Renal cortex interstitium (tissue), 11 donors: ENCODE measurements at regions not wholly inside any gene's neighbourhood (a gene's known extent, or its start where the extent isn't known, plus 50 kb on each side); places are given as distances from the start of the nearest gene placed in this dataset.

ENCODE experiments used
- DNase-seq, 11 donors: peaks; one replicate each; pipeline ENCODE4 v3.0.0-alpha.2; 2013; ENCODE audit warnings: low read depth in 9 of 11, low spot score in 4 of 11; ENCODE audit errors: extremely low read depth in 1 of 11

DNA sequence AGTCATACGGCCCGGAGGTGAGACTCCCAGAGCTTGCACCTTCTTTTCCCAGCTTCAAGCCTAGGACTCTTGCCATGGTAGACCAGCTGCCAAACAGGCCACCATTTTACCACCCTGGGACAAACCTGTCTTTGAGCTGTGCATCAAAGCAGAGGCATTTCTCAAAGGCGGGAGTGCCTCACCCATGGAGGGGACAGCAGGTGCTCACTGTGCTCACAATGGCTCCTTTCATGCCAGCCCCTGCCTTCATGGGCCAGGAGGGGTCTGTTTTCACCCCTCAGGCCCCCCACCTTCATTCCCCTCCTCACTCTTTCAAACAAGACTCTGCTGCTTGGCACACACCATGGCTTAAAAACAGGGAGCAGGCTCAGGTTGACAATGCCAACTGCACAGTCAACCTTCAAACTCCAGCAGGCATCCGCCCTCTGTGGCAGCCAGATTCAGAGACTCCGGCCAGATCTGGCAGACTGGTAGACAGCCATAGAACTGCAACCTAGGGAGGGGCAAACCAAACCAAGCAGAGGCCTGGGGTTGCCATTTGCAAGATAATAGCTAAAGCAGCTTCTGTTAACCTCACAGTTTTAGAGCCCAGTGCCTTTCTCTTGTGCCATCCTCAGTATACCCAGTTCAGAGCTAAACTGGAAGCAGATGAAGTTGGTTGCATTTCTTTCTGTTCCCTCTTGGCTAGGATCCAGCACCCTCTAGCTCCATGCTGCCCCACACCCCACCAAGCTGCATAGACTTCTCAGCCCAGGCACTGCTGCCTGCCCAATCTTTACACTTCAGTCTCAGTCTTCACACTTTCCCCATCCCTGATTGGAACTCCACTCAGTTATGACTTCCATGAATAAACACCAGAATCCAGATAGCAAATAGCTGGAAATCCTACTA lies 93.9 kb upstream of the SPATA13 start:
- DNase-seq, result no peak

DNA sequence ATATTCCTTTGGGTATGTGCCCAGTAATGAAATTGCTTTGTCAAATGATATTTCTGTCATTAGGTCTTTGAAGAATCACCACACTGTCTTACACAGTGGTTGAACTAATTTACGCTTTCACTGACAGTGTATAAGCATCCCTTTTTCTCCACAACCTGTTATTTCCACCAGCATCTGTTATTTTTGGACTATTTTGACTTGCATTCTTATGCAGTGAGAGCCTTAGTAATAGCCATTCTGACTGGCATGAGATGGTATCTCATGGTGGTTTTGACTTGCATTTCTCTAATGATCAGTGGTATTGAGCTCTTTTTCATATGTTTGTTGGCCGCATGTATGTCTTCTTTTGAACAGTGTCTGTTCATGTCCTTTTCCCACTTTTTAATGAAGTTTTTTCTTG lies 92.0 kb upstream of the SPATA13 start:
- DNase-seq, result no peak

DNA sequence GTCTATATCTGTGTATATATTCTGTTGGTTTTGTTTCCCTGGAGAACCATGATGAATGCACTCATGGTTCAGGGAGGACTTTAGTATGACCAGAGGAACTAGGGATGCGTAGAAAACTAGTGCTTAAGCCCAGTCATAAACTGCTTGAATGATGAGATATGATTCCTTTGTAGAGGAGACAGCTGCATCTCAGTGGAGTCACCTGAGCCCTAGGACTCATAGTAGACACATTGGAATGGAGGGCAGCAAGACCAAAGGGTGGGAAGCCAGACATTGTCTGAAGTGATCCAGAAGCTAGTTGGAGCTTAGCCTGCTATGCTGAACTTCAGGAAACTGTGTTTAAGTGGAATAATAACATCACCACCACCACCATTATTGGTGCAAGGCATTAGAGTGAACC lies 89.5 kb upstream of the SPATA13 start:
- no peak for DNase-seq

DNA sequence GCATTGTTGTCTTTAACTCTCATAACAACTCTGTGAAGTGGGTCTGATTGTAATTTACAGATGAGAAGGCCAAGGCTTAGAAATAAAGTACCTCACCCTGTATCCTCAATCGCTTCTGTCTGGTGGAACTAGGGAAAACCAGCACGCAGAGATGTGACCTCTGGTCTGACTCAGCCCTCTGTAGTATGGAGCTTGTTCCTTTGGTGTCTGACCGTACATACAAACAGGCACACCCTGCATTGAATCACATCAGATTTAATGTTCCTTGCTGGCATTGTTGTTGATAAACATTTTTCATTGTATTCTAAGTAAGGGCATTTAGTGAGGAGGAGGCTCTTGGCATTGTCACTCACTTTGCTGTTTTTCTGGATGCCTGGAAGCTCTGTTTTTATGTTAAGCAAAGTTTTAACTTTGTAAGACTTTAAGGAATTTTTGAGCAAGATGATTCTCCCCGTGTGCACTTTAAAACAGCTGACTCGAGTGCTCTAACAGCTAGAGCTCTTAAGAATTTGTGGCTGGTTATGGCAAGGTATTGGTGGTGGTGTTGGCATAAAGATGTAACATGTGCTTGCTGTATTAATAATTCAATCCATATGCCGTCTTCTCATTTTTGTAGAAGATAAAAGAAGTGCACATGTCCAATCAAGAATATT lies 89.0 kb upstream of the SPATA13 start:
- no peak for DNase-seq

DNA sequence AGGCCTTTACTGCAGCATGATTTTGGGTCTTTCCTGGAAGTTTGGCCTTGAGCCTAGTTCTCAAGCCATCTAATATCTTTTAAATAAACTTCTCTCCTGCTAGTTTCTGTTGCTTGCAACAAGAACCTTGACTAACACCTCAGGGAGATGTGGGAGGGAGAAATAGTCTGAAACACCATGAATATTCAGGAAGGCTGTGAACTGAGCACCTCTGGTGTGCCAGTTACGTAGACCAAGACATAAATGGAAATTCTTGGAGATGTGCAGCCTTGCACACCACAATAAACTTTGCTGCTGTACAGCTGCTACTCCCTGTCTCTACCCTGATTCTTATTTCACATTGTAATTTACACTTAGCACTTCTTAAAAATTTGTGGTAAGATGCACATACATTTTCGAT lies 86.9 kb upstream of the SPATA13 start:
- no peak for DNase-seq

DNA sequence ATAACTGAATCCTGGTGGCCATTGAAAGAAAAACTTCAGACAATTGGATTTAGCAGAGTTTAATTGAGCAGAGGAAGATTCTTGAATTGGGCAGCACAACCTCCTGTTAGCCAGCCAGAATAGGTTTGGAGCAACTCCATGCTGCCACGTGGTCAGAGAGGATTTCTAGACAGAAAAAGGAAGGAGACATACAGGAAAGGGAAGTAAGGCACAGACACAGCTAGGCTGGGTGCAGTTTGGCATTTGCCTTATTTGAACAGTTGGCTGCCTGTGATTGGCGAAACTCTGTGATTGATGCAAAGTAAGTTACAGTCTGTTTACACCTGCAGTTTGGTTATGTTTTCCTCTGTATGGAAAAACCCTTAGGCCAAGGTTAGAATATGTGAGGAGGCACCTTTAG lies 85.8 kb upstream of the SPATA13 start:
- DNase-seq, result no peak

DNA sequence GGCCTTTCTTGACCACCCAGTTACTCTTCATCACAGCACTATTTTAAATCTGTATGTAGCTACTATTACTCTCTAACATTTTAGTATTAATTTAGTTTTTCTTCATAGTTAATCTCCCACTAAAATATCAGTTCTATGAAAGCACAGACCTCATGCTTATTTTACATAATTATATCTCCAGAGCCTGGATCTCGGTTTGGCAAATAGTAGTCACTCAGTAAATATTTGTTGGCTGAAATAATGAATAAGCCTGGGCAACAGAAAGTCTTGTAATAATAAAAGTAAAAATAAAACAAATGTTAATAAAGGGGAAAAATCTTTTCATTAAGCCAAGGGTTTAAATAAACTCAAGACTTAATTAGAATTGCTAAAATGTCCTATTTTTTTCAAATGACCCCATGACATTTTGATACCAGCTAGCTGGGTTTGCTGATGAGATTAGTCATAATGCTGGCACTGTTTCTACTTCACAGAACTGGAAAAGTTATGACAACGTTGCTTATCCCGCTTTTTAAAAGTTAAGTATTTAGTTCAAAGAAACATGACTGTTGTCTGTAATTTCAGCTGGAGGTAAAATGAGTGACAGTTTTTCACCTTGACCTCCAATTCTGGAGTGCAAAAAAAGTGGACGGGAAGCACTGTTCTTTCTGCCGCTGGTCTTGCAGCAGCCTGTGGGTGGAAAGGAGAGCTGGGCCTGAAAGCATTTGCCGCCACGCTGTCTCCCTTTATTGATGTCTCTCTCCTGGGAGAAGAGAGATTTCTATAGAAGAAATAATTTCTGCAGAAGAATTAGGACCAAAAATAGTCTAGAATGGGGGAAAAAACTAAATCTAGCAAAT lies 85.2 kb upstream of the SPATA13 start:
- DNase-seq, result no peak

DNA sequence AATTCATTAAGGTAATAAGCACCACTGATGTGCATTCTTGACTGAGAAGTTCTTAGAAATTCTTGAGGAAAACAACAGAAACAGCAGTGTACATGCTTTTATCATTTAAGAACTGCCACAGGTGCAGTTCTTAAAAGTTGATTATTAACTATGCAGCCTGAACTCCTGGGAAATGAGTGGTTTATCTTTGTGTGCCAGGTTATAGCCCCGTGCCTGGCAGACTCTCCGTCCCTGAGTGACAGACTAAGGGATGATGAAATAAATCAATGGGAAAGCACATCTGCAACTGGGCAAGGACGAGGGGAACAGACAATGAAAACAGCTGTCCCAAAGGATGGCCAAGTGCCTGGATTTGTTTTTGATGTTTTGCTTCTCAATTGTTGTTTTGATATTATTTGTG lies 84.4 kb upstream of the SPATA13 start:
- DNase-seq, result peak in 1 of 11 donors; percentile 52

DNA sequence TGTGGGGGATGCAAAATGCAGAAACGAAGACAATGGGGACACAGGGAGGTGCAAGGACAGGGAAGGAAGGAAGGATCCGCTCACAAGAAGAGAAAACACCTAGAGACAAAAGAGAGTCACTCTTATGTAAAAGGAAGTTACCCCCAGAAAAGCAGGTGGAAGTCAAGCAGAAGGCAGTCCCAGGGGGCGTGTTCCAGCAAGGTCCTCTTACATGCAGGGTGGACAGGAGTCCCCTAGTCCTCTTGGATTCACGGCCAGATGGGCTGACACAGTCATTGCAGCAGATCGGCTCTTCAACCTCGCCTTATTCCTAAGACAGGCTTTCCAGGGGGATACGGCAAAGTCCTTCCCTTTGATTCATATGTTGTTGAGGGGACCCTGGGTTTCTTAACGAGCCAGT lies 83.9 kb upstream of the SPATA13 start:
- no peak for DNase-seq

DNA sequence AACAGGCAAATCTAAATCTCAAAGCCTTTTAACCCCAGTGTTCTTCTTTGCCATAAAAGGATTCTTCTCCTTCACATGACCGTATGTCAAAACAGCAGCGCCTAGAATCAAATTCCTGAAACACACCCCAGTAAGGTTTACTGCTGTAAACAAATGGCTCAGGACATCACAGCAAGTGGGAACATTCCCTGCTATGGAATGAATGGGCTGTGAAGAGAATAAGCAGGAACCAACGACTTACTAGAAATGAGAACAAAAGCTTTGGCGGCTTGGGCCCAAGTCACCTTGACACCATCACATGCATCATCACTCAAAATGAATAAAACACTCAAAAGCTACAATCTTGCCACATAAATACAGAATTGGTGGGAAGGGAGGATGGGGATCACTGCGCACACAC lies 80.4 kb upstream of the SPATA13 start:
- no peak for DNase-seq

DNA sequence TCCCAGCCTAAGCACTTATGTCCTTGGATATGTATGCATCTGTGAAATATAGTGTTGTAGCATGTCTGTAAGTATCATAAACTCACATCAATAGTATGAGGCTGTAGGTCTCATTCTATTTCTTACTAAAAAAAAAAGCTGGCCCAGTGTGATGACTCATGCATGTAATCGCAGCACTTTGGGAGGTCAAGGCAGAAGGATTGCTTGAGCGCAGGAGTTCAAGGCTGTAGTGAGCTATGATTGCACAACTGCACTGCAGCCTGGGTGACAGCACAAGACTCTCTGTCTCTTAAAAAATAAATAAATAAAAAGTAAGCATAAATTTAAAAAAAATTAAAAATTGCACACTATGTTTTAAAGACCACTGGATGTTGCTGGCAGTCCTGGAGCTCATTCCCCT lies 79.1 kb upstream of the SPATA13 start:
- no peak for DNase-seq

DNA sequence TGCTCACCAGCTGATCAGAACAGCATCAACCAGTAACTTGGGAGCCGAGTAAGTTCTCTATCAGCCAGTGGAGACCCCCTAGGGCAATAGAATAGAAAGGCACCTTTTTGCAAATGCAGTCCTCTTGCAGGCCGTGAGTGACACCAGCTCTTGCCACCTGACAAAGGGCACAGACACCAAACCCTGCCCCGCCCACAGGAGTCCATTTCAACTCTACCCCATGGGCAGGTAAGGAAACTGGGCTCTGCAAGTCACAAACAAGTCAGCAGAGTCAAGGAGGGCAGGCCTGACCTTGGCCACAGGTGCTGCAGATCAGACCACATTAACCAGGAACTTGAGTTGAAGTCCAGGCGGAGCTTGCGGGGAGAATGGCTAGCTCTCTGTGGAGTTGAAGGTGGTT lies 77.4 kb upstream of the SPATA13 start:
- DNase-seq, result no peak

DNA sequence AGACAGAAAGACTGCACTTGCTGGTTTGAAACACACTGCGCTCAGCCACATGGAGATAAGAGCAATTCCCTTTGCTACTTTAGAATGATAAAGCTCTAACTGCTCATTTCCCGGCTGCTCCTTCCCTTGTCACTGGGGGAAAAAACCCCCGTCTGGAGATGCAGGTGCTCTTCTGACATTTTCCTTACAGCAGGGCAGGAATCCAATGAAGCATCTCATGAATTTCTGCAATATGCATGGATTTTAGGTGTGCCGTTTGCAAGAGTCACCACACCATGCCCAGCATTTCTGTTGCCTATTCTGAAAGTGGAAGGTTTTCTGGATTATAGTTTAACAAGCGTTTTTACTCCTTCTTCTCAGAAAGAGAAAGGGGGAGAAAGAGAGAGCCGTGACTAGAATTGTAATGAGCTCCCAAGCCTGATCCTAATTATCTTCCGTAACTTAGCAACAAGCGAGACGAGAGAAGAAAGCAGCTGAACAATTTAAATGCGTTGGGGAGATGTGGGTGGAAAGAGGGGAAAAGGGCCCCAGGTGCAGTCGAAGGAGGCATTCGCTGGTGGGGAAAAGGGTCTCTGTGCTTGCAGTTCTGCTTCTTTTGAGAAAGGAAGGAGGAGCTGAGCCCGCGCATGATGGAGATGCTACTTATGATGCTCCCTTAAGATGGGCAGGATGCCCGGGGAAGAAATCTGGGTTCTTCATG lies 76.6 kb upstream of the SPATA13 start:
- peak in 10 of 11 donors; percentile 38 to 78 (median 50) for DNase-seq

DNA sequence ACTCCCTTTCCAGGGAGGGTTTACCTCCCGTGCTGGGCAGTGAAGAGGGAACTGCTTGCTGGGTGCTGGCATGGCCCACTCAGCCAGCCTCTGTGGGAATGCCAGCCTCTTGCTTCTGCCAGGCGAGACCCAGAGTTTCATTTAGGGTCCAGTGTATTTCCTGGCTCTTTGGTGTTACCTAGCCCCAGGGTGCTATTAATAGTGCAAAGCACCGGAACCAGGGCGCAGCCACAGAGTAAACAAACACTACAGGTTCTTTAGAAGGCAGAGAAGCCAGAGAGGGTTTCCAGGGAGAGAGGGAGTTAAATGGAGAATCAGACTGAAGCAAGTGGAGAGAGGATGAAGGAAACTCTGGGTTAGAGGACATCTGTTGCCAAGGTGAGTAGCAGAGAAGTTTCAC lies 74.9 kb upstream of the SPATA13 start:
- DNase-seq, result no peak

DNA sequence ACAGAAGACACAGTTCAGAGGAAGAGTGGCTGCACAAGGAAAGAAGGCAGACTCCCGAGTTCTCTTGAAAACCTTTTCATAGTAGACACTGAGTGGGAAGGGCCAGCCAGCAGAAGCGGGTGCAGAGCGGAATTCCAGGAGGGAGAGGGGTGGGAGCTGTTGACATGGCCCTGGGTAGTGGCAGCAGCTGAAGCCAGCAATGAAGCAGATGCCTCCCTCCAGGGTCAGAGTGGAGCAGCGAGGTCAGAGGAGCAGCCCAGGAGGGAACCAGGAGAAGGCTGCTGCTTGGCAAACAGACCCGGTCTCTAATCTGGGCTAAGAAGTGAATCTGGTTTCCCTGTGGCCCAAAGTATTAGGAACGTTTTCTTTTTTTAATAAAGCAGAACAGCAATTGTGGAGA lies 73.9 kb upstream of the SPATA13 start:
- DNase-seq, result no peak

DNA sequence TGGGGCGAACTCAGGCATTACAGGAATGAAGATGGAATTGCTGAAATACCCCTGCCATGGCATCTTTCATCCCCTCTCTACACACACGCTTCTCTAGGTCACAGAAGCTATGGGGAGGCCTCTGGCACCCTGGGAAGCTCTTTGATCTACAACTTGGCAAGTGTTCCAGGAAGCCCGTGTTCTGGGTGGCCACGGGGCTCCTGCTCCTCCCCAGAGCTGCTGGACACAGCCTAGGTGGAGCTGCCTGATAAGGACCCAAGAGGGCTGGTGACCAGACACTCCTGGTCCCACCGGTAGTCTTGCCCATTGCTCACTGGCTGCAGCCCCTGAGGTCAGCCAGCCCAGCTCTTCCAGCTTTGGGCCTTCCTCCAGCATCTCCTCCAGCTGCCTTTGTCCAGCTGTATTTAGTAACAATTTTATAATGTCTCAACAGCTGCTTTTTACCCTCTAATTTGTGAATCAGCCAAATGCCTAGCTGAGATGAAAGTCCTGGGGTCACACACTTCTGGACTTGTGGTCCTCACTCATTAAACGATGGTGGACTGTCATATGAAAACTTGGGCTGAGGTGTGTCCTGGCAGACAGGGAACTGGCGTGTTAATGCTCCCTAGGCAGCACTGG lies 72.8 kb upstream of the SPATA13 start:
- no peak for DNase-seq

DNA sequence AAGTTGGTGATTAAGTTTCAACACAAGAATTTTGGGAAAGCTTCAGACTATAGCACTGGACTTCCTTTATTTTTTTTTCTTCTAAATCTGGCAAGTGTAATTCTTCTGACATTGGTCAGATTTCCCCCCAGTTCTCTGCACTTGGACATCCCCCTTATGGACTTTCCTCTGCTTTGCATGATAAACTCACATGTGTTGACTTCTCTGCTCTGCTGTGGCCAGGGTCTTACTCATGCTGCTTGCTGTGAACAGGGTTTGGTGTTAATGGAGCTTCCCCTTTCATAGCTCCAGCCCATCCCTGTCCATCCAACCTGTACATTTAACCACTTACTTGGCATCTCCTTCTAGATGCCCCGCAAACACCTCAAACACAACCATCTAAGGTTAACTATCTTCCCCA lies 70.5 kb upstream of the SPATA13 start:
- DNase-seq, result no peak

DNA sequence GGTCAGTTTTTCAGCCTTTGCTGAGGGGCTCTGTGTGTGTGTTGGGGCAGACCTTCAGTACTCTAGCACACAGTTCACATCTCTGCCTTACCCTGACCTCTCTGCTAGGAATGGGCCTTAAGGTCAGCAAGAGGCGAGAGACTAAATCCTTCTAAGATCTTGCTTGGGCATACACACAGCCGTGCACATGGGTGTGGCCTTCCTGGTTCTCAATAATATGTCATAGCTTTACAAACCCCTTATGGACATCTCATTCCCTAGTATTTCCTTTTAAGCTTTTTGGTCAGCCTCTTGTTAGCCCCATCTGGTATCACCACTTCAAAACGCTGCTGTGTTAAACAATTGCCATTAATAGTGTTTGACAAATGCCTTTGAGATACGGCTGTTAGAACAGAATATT lies 69.4 kb upstream of the SPATA13 start:
- no peak for DNase-seq

DNA sequence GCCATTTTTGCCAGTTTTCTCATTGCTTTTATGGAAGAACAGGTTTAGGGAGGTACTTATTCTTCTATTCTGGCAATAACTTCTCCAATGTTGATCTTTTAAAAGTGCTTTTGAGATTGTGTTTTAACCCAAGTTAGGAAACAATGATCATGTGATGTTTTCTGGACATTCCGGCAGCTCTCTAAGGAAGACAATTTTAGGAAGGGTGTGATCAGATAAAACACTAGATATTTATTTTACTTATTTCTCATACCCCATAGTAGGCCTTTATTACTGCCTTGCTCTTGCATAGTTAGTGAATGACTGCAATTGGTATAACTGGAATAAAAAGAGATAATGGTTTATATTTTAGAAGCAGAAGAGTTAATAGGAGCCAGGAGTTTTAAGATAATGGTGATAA lies 68.4 kb upstream of the SPATA13 start:
- no peak for DNase-seq
